Liver (tissue), 3 donors: ENCODE measurements at regions not wholly inside any gene's neighbourhood (a gene's known extent, or its start where the extent isn't known, plus 50 kb on each side); places are given as distances from the start of the nearest gene placed in this dataset.

ENCODE experiments used
- CTCF ChIP-seq: fragments of 150-350 bp; IDR thresholded peaks from 2 replicates; pipeline ENCODE4 v1.5.1; 2017; ENCODE audit warnings: improper control_type of control experiment, low read depth, low read length; ENCODE audit not compliant: missing input control
- FOXA2 ChIP-seq: IDR thresholded peaks from 2 replicates; pipeline ENCODE4 v1.6.1; 2016; ENCODE audit warnings: antibody characterized with exemption
- RAD21 ChIP-seq, 2 donors: IDR thresholded peaks; 2 replicates each; pipeline ENCODE4 v1.6.1; 2016; ENCODE audit warnings: antibody characterized with exemption in 2 of 2, mild to moderate bottlenecking in 2 of 2
- TAF1 ChIP-seq: conservative IDR thresholded peaks from 2 replicates; pipeline ENCODE4 v1.6.1; 2016; ENCODE audit warnings: antibody characterized with exemption, mild to moderate bottlenecking
- TF ChIP-seq, protein P1 (sequence below): IDR thresholded peaks from 2 replicates; pipeline ENCODE4 v1.6.1; 2016; ENCODE audit warnings: antibody characterized with exemption, mild to moderate bottlenecking
- TF ChIP-seq, protein P2 (sequence below): IDR thresholded peaks from 2 replicates; pipeline ENCODE4 v1.6.1; 2016; ENCODE audit warnings: antibody characterized with exemption
- donor health status: healthy.
- donor health status: healthy.

DNA sequence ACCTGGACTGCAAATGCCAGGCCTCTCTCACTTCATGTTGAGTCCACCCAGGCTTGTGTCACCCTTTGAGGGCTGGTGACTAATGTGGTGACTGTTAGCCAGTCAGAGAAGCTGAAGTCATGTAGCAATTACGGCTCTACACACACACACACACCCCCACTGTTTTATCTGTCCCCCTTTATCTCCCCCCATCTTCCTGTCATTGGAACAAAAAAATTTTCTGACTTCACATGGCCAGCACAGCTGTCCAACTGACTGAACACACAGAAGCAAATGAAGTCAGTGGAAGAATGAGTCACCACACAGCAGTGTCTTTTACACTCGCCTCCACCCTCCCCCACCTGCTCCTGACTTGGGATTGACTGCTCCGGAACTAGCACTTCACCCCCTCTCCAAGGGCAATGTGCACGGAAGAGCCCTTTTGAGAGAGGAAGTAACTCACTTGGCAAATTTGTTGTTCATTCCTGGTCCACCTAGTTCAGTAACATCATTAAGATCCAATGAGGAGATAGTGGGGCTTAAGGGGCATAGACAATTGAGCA, 198.0 kb downstream of the RNF144B start:
- TF ChIP-seq, protein P1, sequence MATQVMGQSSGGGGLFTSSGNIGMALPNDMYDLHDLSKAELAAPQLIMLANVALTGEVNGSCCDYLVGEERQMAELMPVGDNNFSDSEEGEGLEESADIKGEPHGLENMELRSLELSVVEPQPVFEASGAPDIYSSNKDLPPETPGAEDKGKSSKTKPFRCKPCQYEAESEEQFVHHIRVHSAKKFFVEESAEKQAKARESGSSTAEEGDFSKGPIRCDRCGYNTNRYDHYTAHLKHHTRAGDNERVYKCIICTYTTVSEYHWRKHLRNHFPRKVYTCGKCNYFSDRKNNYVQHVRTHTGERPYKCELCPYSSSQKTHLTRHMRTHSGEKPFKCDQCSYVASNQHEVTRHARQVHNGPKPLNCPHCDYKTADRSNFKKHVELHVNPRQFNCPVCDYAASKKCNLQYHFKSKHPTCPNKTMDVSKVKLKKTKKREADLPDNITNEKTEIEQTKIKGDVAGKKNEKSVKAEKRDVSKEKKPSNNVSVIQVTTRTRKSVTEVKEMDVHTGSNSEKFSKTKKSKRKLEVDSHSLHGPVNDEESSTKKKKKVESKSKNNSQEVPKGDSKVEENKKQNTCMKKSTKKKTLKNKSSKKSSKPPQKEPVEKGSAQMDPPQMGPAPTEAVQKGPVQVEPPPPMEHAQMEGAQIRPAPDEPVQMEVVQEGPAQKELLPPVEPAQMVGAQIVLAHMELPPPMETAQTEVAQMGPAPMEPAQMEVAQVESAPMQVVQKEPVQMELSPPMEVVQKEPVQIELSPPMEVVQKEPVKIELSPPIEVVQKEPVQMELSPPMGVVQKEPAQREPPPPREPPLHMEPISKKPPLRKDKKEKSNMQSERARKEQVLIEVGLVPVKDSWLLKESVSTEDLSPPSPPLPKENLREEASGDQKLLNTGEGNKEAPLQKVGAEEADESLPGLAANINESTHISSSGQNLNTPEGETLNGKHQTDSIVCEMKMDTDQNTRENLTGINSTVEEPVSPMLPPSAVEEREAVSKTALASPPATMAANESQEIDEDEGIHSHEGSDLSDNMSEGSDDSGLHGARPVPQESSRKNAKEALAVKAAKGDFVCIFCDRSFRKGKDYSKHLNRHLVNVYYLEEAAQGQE: no peak
- TF ChIP-seq CTCF (no peak), TAF1 (no peak), FOXA2 (no peak), RAD21 (IDR thresholded peaks at IDR 0.05) (no peak)
- TF ChIP-seq, protein P2, sequence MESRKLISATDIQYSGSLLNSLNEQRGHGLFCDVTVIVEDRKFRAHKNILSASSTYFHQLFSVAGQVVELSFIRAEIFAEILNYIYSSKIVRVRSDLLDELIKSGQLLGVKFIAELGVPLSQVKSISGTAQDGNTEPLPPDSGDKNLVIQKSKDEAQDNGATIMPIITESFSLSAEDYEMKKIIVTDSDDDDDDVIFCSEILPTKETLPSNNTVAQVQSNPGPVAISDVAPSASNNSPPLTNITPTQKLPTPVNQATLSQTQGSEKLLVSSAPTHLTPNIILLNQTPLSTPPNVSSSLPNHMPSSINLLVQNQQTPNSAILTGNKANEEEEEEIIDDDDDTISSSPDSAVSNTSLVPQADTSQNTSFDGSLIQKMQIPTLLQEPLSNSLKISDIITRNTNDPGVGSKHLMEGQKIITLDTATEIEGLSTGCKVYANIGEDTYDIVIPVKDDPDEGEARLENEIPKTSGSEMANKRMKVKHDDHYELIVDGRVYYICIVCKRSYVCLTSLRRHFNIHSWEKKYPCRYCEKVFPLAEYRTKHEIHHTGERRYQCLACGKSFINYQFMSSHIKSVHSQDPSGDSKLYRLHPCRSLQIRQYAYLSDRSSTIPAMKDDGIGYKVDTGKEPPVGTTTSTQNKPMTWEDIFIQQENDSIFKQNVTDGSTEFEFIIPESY: no peak
